ENCODE measurements at regions not wholly inside any gene's neighbourhood (a gene's known extent, or its start where the extent isn't known, plus 50 kb on each side); places are given as distances from the start of the nearest gene placed in this dataset.

- no peak for TF ChIP-seq CTCF (IDR thresholded peaks at IDR 0.05)
- no peak for TF ChIP-seq POLR2A (IDR thresholded peaks at IDR 0.05)
Measured at GRCh38 chr15:95208988-95209387, 977.6 kb downstream of the MCTP2 start.

Measured in body of pancreas (tissue), 4 donors.